ENCODE measurements at regions not wholly inside any gene's neighbourhood (a gene's known extent, or its start where the extent isn't known, plus 50 kb on each side); places are given as distances from the start of the nearest gene placed in this dataset.
"Not testable (repeated sequence)": the region's sequence is repeated elsewhere in the genome, so short reads cannot be mapped to it uniquely, and the experiment has no call there.

DNA sequence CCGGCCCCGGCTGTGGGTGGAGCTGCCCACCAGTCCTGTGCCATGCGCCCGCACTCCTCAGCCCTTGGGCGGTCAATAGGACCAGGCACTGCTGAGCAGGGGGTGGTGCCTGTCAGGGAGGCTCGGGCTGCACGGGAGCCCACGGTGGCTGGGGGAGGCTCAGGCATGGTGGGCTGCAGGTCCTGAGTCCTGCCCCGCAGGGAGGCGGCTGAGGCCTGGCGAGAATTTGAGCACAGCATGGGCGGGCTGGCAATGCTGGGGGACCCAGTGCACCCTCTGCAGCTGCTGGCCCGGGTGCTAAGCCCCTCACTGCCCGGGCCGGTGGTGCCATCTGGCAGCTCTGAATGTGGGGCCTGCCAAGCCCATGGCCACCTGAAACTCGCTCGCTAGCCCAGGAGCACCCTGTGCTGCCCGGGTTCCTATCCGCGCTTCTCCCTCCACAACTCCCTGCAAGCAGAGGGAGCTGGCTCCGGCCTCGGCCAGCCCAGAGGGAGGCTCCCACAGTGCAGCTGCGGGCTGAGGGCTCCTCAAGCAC lies 1371.1 kb downstream of the FSCB start:
- DNase-seq, result no peak

DNA sequence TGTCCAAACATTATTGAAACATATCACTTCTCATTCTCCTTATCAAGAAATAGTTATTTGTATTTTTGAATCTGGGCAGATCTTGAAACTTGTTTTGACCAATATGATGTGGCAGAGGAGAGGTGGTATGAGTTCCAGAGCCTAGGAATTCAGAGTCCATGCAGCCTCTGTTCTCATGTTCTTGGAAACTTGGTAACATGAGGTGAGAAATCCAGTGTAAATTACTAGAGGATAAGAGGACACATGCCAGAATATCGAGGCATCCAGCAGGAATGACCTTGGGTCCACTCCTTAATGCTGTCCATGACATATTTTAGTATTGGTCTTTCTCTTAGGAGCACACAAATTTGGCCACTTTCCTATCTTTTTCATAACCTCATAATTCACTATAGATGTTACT lies 1374.6 kb downstream of the FSCB start:
- no peak for DNase-seq

DNA sequence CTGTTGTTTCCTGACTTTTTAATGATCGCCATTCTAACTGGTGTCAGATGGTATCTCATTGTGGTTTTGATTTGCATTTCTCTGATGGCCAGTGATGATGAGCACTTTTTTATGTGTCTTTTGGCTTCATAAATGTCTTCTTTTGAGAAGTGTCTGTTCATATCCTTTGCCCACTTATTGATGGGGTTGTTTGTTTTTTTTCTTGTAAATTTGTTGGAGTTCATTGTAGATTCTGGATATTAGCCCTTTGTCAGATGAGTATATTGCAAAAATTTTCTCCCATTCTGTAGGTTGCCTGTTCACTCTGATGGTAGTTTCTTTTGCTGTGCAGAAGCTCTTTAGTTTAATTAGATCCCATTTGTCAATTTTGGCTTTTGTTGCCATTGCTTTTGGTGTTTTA lies 1378.7 kb downstream of the FSCB start:
- DNase-seq, result not testable (repeated sequence)

DNA sequence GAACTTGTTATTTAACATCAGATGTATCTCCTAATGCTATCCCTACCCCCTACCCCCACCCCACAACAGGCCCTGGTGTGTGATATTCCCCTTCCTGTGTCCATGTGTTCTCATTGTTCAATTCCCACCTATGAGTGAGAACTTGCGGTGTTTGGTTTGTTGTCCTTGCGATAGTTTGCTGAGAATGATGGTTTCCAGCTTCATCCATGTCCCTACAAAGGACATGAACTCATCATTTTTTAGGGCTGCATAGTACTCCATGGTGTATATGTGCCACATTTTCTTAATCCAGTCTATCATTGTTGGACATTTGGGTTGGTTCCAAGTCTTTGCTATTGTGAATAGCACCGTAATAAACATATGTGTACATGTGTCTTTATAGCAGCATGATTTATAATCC lies 1379.2 kb downstream of the FSCB start:
- not testable (repeated sequence) for DNase-seq

DNA sequence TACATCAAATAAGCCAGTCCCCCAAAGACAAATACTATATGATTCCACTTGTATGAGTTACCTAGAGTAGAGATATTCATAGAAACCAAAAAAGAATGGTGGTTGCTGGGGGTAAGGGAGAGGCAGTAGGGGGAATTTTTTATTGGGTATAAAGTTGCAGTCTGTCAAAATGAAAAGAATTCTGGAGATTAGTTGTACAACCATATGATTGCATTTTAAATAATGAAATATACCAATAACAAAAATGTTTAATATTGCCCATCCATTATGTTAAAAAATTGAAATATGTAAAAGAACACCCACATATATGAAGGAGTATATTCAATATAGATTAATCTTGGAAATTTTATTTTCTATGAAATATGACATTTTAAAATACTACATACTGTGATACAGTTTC lies 1383.5 kb downstream of the FSCB start:
- DNase-seq, result no peak

DNA sequence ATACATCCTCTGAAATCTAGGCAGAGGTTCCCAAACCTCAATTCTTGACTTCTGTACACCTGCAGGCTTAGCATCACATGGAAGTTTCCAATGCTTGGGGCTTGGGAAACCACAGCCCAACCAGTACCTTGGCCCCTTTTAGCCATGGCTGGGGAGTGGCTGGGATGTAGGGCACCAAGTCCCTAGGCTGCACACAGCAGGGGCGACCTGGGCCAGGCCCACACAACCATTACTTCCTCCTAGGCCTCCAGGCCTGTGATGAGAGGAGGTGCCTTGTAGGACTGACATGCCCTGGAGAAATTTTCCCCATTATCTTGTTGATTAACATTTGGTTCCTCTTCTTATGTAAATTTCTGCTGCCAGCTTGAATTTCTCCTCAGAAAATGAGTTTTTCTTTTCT lies 1387.4 kb downstream of the FSCB start:
- no peak for DNase-seq

DNA sequence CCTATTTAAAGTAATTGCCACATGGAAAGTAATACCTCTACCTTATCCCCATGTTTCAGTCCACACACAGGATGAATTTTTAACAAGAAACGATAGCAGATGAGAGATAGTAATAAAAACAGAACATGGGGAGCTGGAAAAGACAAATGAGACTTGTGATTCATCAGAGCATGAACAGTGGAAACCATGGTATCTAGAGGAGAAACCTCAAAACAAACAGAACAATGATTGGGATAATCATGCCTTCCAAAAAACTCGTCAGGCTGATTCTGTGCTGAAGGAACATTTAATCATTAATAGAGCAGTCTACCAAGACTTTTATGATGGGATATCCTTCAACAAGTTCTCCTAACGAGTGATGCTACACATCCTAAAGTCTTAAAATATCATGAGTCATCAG lies 1390.7 kb downstream of the FSCB start:
- no peak for DNase-seq

DNA sequence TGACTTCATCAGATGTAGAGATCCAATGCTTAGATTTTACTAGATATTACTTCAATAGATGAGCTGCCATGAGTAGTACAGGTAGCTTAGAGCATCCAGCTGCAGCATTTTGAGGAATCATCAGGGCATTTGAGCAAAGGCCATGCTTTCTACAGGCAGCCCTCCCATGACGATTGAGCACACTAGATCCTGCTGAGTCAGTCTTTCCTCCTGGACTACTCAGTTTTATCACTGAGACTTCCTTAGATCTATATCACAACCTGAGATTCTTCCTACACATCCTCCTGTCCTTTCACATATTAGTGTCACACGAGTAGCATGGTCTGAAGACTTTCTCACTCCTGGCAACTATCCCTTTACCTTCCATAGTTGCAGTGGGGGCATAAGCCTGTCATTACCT lies 1401.8 kb downstream of the FSCB start:
- no peak for DNase-seq

DNA sequence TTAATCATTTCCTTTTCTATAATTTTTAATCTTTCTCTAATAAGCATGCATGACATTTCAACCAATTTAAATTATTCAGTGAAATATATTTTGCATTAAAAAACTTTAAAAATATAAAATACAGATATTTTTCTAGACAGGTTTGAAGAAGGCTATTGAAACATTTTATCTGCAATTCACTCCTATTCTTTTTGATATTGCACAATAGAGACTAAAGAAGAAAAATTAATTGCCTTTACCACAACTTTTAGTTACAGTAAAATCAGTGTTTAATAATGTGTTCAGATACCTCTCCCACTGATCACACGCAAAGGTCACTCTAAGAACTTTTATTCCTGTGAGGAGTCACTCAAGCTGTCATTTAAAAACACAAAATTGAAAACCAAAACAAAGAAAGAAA lies 1416.7 kb downstream of the FSCB start:
- no peak for DNase-seq

DNA sequence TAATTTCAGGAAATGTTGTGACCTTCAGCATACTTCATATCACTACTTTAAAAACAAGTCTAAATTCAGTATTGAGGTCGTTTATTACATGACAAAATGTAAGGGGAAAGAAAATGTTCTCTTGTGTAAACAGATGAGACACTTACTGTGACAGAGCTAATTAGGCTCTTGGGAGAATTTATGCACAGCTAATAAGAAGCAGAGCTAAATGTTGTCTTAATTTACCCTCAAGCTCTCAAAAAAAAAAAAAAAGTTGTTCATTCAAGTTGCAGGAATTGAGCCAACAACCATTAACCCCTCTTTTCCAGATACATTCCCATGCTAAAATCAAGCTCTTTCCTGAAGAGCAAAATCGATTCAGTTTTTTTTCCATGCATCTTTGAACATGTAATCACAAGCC lies 1419.4 kb downstream of the FSCB start:
- no peak for DNase-seq

DNA sequence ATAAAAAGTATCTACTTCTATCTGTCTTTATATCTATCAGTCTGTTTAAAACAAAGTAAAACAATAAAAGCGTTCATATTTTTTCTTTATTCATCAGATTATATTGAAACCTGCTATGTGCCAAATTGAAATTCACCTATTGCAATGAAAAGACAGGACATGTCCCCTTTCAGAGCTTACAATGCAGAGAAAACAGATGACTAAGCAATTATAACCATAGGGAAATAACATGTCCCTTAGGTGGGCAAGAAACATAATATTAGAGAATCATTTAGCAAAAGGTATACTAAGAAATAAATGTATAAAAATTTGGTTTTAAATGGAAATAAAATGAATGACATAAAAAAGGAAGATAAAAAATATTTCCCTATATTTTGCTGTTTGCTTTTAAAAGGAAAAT lies 1421.3 kb downstream of the FSCB start:
- DNase-seq, result no peak

DNA sequence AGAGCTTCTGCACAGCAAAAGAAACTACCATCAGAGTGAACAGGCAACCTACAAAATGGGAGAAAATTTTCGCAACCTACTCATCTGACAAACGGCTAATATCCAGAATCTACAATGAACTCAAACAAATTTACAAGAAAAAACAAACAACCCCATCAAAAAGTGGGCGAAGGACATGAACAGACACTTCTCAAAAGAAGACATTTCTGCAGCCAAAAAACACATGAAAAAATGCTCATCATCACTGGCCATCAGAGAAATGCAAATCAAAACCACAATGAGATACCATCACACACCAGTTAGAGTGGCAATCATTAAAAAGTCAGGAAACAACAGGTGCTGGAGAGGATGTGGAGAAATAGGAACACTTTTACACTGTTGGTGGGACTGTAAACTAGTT lies 1439.7 kb downstream of the FSCB start:
- DNase-seq, result not testable (repeated sequence)

DNA sequence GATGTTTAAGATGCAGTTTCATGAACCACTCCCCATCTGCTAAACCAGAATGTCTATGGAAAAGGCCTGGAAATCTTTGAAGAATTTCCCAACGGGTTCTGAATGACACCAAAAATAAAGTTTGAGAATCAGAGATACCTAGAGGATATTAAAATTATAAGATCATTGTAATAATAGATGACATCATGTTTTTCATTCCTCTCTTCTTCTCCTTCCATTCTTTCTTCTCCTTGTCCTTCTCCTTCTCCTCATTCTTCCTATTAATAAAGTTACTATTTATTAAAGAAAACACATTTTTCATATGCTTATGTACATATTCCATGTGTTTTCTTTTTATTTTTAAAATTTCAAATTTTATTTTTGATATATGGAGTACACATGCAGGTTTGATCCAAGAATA lies 1449.4 kb downstream of the LRFN5 start:
- no peak for DNase-seq

DNA sequence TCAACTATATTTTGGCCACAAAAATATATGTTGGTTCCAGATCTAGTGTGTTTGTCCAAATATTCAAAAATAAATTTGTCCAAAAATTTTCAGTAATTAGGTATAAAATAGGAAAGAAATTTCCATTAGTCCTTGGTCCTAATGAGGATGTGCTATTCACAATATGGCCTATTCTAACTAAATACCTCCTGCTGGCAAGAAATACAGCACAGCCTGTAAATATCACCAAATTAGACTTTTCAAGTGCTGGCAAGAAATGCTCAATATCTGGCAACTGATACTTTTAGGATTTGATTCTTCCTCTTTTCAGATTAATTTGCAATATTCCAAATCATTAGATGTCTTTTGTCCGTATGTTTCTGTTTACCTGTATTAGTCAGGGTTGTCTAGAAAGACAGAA lies 1446.2 kb downstream of the LRFN5 start:
- no peak for DNase-seq

DNA sequence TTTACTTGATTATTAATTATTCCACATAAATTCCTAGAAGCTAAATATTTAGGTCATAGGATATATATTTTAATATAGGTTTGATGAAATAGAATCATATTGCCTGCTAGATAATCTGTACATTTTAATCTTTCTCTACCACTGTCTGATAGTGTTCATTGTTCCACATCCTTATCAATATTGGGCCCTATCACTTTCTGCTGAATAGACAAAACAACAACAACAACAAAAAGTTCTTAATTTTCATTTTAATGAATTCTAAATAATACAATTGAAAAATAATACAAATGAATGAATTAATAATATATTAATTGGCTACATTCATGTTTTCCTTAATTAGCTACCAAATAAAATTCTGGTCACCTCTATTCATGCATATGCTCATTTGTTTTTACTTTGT lies 1437.2 kb downstream of the LRFN5 start:
- no peak for DNase-seq

DNA sequence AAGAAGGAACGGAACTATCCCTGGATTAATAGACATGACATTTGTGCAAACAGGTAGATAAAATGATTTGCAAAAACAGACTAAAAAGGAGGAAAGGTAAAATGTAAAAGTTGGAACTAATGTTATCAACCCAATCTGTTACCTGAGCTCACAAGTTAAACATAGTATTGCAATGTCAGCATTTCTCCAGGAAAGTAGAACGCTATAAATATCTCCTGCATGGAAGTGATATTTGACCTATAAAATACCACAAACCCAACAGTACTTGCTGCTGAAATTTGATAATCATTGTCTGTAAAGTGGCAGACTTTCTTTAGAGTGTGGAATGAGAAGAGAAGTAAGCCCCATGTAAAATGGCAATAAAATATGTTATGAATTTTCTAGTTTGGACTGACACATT lies 1435.7 kb downstream of the LRFN5 start:
- DNase-seq, result no peak

DNA sequence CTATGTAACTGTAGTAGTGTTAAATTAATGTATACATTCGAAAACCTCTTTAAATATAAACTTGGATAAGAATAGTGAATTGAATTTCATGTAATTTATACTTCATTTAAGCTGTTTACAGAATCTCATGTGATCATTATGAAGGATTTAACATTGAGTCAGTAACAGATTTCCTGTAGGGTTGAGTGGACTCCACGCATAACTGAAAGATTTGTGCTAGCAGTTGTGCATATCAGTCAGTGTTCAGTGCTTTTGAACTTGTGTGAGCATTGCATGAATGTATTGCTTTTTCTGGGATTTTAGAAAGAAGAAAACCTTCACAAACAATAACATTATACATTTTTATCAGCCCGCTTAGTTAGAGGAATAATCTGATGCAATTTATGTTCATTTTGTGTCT lies 1435.3 kb downstream of the LRFN5 start:
- no peak for DNase-seq

DNA sequence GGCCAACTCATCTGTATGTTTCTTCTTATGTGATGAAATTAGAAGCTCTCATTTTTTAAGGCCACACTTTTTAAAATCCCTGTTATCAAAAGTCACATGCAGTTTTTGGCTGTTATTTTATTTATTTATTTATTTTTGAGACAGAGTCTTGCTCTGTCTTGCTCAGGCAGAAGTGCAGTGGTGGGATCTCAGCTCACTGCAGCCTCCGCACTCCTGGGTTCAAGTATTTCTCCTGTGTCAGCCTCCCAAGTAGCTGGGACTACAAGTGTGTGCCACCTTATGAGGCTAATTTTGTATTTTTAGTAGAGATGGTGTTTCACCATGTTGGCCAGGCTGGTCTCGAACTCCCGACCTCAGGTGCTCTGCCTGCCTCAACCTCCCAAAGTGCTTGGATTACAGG lies 1434.5 kb downstream of the LRFN5 start:
- DNase-seq, result no peak

DNA sequence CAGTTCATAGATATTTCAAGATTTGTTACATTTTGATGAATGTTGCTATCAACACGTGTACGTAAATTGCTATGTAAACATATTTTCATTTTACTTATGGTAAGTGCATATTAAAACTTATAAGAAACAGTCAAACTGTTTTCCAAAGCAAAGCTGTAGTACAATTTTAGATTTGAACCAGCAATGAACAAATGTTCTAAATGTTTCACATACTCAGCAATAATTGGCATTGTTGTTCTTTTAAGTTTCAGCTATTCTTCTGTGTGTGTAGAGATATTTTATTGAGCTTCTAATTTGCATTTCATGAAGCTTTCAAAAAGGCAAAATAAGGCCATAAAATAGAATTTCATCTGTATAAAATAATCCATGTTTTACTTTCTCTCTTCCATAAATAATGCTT lies 1433.2 kb downstream of the LRFN5 start:
- DNase-seq, result no peak

DNA sequence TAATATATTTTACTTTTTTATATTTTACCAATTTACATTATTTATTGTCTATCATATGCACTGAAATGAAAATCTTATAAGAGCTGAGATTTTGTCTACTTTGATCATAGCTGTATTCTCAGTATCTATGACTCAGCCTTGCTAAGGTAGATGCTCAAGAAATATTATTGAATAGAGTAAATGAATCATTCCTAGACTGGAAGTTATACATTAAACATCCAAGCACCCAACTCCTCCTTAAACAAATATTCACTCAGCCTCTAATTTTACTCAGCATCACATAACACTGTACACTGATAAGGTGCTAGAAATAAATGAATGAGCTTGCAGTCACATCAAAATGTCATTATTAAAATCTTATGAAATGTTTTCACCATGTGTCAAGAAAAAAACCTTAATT lies 1424.9 kb downstream of the LRFN5 start:
- no peak for DNase-seq

DNA sequence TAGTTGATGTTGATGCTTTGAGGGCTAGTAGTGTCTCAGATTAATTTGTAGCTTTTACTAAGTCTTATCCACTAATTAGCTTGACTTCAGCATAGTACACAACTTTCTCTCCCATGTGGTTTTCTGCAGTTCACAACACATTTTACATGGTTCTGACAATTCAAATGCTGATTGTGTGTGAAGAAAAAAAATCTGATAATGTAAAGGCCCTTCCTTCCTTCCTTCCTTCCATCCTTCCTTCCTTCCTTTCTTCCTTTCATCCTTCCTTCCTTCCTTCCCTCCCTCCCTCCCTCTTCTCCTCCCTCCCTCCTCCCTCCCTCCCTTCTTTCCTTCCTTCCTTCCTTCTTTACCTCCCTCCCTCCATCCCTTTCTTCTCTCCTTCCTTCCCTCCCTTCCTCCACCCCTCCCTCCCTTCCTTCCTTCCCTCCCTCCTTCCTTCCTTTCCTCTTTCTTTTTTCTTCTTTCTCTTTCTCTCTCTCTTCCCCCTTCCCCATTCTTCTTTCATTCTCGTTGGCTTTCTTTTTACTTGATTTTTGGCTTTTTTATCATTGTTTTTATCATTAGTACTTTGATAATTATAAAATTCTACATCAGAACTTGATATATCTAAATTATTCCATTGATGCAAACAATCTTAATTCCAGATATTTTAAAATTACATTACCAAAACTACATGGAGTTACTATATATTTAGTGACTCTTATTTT lies 1415.6 kb downstream of the LRFN5 start:
- no peak for DNase-seq

DNA sequence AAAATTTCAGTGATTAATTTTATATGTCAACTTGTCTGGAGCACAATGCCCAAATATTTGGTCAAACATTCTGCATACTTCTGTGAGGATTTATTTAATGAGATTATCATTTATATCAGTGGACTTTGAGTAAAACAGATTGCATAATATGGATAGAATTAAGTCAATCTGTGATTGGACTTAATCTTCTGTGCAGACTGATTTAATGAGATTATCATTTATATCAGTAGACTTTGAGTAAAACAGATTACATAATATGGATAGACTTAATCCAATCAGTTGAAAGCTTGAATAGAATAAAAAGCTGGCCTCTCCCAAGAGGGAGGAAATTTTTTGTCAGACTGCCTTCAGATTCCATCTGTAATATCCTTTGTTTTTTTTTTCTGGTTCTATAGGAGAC lies 1413.2 kb downstream of the LRFN5 start:
- peak; percentile 86 for DNase-seq

DNA sequence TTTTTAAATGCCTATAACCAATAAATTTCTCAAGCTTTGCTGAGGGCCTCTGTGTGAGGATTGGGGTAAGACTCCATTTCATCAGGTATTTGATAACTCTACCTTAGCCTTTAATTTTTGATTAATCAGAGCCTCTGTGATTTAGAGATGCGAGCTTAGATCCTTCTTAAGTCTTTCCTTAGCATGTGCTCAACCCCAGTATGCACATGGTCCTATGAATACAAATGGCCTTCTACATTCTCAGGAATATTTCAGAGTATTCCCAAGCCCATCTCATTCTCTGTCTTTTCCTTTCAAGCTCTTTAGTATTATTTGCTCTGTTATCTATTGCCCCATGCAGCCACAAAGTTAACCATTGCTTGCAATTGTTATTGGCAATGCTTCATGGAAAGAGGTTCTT lies 1407.7 kb downstream of the LRFN5 start:
- no peak for DNase-seq

DNA sequence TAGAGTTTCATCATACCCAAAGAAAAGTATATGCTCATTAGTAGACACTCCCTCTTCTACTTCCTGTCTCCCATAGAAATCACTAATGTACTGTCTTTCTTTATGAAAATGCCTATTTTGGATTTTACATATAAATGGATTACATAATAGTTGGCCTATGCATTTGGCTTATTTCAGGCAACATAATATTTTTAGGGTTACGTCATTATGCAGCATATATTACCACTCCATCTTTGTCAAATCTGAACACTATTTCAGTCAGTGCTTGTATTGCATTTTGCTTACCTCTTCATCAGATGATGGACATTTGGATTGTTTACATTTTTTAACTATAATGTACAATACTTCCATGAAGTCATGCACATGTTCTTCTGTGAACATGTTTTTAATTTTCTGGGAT lies 1406.1 kb downstream of the LRFN5 start:
- DNase-seq, result no peak

DNA sequence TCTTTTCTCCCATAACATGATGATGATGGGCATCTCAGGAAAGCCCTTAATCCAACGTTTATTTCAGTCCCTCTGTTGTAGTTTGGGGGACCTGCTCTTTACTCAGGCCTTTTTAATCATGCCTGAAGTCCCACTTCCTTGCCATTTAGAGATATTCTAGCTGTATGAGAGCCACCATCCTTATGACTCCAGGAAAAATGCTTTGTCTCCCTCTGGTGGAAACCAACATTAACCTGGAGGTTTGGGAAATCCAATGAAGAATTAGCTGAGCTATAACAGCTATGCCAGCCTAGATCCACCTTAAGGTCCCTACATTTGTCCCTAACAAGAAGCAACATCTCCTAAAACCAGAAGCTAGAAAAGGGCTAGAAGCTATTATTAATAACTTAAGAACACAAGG lies 1399.1 kb downstream of the LRFN5 start:
- DNase-seq, result no peak

Data from NCI-H524 treated with DMSO at 0.1 percent for 48 hours (cell line).